Peyer's patch (tissue), 4 donors: ENCODE measurements at regions not wholly inside any gene's neighbourhood (a gene's known extent, or its start where the extent isn't known, plus 50 kb on each side); places are given as distances from the start of the nearest gene placed in this dataset.

Experiments used
- CTCF ChIP-seq, 6 experiments: fragments of 450-650 bp in 4 of 6; fragments of 200-600 bp in 2 of 6; sonication (generic) in 1 of 6; IDR thresholded peaks; one replicate each; pipeline ENCODE4 v1.5.1; 2017 to 2019; ENCODE audit warnings: antibody characterized with exemption in 6 of 6, mild to moderate bottlenecking in 3 of 6, moderate library complexity in 1 of 6
- POLR2A ChIP-seq, 2 donors: fragments of 450-650 bp; IDR thresholded peaks; one replicate each; pipeline ENCODE4 v1.5.1; 2017; ENCODE audit warnings: antibody characterized with exemption in 2 of 2, mild to moderate bottlenecking in 2 of 2, moderate library complexity in 2 of 2

DNA sequence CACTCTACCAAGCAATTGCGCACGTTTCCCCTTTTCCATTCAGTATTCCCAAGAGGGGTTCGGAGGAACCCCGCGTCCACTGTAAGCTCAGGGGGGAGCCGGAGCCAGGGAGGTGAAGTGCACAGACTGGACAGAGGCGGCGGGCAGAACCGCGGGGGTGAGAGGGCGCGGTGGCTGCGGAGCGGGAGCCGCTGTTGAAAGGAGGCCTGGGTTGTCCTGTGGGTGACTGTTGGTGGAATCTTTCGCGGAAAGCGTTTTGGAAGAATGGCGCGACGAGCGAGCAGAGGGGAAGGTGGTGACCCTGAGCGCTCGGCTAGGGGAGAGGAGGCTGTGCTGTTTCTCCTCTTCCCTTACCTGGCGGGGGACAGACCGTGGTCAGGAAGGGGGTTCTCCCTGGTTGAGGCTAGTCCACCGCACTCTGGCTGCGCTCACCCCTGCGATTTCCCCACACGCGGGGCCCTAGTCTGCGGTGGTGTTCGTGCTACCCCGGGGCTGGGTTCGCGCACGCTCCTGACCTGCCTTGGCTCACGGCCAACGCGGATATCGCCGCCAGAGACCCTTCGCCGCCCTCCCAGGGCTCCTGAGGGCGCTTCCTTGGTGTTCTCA lies 92.8 kb downstream of the PRKAB2 start:
- no peak for TF ChIP-seq CTCF (IDR thresholded peaks at IDR 0.05)
- TF ChIP-seq POLR2A (IDR thresholded peaks at IDR 0.05): no peak
